Colonic mucosa (tissue), 4 donors: ENCODE measurements at regions not wholly inside any gene's neighbourhood (a gene's known extent, or its start where the extent isn't known, plus 50 kb on each side); places are given as distances from the start of the nearest gene placed in this dataset.
"Not testable (repeated sequence)": the region's sequence is repeated elsewhere in the genome, so short reads cannot be mapped to it uniquely, and the experiment has no call there.

ENCODE experiments used
- DNase-seq: peaks from one replicate; pipeline ENCODE4 v3.0.0-alpha.2; 2020
- H3K27ac ChIP-seq: fragments of 200-600 bp; one replicate; pipeline ENCODE4 v1.8.0; 2021
- H3K27me3 ChIP-seq: fragments of 200-600 bp; one replicate; pipeline ENCODE4 v1.8.0; 2021
- H3K36me3 ChIP-seq: fragments of 200-600 bp; one replicate; pipeline ENCODE4 v1.8.0; 2021
- H3K4me1 ChIP-seq: fragments of 200-600 bp; one replicate; pipeline ENCODE4 v1.8.0; 2021; ENCODE audit warnings: mild to moderate bottlenecking
- H3K4me3 ChIP-seq: fragments of 200-600 bp; one replicate; pipeline ENCODE4 v1.8.0; 2021
- H3K9ac ChIP-seq, 2 donors: one replicate each; pipeline ENCODE4 v1.7.0; 2013; ENCODE audit warnings: control low read depth in 2 of 2, low read depth in 2 of 2, low read length in 2 of 2
- H3K9me3 ChIP-seq: fragments of 200-600 bp; one replicate; pipeline ENCODE4 v1.8.0; 2021
- intact Hi-C: fragments of 100-400 bp; cut with DNase I; formaldehyde crosslinking; loops from one replicate; pipeline ENCODE4 v1.14.1; 2022
- TF ChIP-seq, protein P1 (sequence below): fragments of 200-600 bp; IDR thresholded peaks from one replicate; pipeline ENCODE4 v1.8.0; 2022; ENCODE audit warnings: antibody characterized with exemption, mild to moderate bottlenecking
- donor health status: healthy.
- donor health status: DM: no; HTN: no; CAD: no.
- donor health status: DM: no; HTN: no; CAD: no.

- no peak for DNase-seq
- intact Hi-C loops: no loop called here
- no peak overlapping the region for H3K4me3 ChIP-seq
- H3K9me3 ChIP-seq: no peaks in the 10 kb centered on the region
- H3K36me3 ChIP-seq: no peaks in the 10 kb centered on the region
- H3K4me1 ChIP-seq: no peaks in the 10 kb centered on the region
- no peak overlapping the region for H3K27ac ChIP-seq
- no peak overlapping the region for H3K9ac ChIP-seq
- TF ChIP-seq, protein P1, sequence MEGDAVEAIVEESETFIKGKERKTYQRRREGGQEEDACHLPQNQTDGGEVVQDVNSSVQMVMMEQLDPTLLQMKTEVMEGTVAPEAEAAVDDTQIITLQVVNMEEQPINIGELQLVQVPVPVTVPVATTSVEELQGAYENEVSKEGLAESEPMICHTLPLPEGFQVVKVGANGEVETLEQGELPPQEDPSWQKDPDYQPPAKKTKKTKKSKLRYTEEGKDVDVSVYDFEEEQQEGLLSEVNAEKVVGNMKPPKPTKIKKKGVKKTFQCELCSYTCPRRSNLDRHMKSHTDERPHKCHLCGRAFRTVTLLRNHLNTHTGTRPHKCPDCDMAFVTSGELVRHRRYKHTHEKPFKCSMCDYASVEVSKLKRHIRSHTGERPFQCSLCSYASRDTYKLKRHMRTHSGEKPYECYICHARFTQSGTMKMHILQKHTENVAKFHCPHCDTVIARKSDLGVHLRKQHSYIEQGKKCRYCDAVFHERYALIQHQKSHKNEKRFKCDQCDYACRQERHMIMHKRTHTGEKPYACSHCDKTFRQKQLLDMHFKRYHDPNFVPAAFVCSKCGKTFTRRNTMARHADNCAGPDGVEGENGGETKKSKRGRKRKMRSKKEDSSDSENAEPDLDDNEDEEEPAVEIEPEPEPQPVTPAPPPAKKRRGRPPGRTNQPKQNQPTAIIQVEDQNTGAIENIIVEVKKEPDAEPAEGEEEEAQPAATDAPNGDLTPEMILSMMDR: no peak
- H3K27me3 ChIP-seq: no peaks in the 10 kb centered on the region
Observed at GRCh38 chr3:158026236-158026635, 80.0 kb downstream of the SHOX2 start.

DNA sequence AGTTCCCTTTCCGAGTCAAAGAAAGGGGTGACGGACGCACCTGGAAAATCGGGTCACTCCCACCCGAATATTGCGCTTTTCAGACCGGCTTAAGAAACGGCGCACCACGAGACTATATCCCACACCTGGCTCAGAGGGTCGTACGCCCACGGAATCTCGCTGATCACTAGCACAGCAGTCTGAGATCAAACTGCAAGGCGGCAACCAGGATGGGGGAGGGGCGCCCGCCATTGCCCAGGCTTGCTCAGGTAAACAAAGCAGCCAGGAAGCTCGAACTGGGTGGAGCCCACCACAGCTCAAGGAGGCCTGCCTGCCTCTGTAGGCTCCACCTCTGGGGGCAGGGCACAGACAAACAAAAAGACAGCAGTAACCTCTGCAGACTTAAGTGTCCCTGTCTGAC lies 86.3 kb downstream of the SHOX2 start:
- H3K36me3 ChIP-seq, H3K27ac ChIP-seq, DNase-seq, H3K4me1 ChIP-seq, H3K9me3 ChIP-seq, H3K4me3 ChIP-seq, intact Hi-C loops, H3K27me3 ChIP-seq, H3K9ac ChIP-seq: not testable (repeated sequence)

DNA sequence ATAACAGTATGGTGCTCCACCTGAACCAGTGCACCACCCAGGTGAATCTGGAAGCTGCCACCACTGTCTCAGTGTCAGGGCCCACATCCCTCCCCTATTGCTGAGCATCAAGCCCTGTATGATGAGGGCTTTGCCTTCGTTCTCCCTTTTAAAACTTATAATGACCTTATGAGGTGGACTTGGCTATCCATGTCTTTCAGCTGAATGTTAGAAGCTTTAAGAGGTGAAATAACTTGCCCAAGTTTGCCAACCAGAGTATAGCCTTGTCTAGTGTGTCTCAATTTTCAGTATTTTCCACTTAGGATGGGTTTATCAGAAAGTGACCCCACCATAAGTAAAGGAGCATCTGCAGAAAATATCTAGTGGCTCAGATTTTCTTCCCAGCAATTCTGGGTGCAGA lies 87.8 kb downstream of the SHOX2 start:
- TF ChIP-seq, protein P1: no peak
- H3K27me3 ChIP-seq: no peaks in the 10 kb centered on the region
- no peak overlapping the region for H3K27ac ChIP-seq
- H3K9me3 ChIP-seq: no peaks in the 10 kb centered on the region
- intact Hi-C loops: no loop called here
- no peak overlapping the region for H3K4me3 ChIP-seq
- no peak for DNase-seq
- no peaks in the 10 kb centered on the region for H3K36me3 ChIP-seq
- H3K9ac ChIP-seq: no peak overlapping the region
- H3K4me1 ChIP-seq: no peaks in the 10 kb centered on the region

GRCh38 chr3:158012901-158013300 lies 93.3 kb downstream of the SHOX2 start:
- Histone ChIP-seq H3K27me3 (no peaks in the 10 kb centered on the region), H3K36me3 (no peaks in the 10 kb centered on the region), H3K9ac (no peak overlapping the region), H3K27ac (no peak overlapping the region), H3K4me1 (no peaks in the 10 kb centered on the region), H3K9me3 (no peaks in the 10 kb centered on the region), H3K4me3 (no peak overlapping the region)
- TF ChIP-seq, protein P1: no peak
- DNase-seq: no peak
- intact Hi-C loops: no loop called here

DNA sequence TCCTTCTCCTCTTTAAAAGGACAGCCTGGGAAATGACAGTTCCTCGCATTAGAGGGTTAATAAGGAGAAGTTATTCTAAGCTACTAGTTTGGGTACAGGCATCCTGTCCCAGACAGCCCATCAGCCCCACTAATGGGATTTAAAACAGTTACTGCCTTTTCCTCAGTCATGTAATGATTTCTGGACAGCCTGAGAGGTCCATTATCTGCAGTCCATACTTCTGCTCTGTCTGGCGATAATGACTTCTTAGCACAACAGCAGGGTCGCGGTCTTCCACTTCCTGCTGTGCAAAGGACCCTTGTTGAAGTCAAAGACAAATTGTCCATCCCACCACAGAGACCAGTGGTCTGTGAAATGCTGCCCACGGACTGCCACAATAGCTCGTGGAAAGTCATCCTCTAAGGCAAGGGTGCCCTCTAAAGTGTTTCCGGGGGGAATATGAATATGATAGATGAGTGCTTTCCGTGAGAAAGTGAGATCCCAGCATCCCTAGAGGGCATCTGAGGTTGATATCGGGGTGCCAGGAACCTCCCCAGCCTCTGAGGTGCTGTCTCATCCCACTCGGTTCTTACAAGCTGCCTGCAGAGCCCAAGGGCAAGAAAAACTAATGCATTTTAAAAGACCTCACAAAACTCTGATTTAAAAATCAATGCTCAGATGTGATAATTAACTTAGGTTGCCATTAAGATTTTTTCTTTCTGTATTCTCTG lies 100.7 kb downstream of the SHOX2 start:
- Histone ChIP-seq H3K27ac (no peak overlapping the region), H3K9ac (no peak overlapping the region), H3K9me3 (no peaks in the 10 kb centered on the region), H3K4me3 (no peak overlapping the region), H3K27me3 (no peaks in the 10 kb centered on the region), H3K4me1 (no peaks in the 10 kb centered on the region), H3K36me3 (no peaks in the 10 kb centered on the region)
- TF ChIP-seq, protein P1: no peak
- intact Hi-C loops: no loop called here
- DNase-seq: no peak

DNA sequence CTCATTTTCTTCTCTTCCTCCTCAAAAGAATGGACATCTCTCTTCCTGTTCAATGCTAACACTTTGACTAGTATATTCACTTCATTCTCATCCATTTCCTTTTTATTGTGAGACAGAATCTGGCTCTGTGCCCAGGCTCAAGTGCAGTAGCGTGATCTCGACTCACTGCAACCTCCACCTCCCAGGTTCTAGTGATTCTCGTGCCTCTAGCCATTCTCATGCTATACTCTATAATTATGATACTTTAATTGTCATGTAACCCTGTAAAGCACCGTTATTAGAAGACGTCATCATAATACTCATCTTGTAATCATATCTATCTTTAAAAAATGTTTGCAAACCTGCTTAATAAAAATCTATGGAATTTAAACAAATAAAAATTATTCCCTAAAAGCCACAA lies 107.0 kb downstream of the SHOX2 start:
- H3K9me3 ChIP-seq: no peaks in the 10 kb centered on the region
- TF ChIP-seq, protein P1: no peak
- H3K36me3 ChIP-seq: no peaks in the 10 kb centered on the region
- no peaks in the 10 kb centered on the region for H3K4me1 ChIP-seq
- DNase-seq: no peak
- no peak overlapping the region for H3K4me3 ChIP-seq
- intact Hi-C loops: no loop called here
- no peak overlapping the region for H3K9ac ChIP-seq
- H3K27ac ChIP-seq: no peak overlapping the region
- no peaks in the 10 kb centered on the region for H3K27me3 ChIP-seq
